HG02759 (cell line): ENCODE measurements at regions not wholly inside any gene's neighbourhood (a gene's known extent, or its start where the extent isn't known, plus 50 kb on each side); places are given as distances from the start of the nearest gene placed in this dataset.
"Not testable (repeated sequence)": the region's sequence is repeated elsewhere in the genome, so short reads cannot be mapped to it uniquely, and the experiment has no call there.

Experiments
- ATAC-seq: cut with Tn5 transposase; IDR thresholded peaks from one replicate; pipeline ENCODE4 v1.9.1; 2021; ENCODE audit warnings: mild to moderate bottlenecking, moderate library complexity; ENCODE audit not compliant: unreplicated experiment

- ATAC-seq, result no peak
Measured at GRCh38 chr6:6861995-6862394, 245.8 kb upstream of the RREB1 start.

GRCh38 chr6:6863970-6864639, 243.7 kb upstream of the RREB1 start:
- ATAC-seq, result no peak

DNA sequence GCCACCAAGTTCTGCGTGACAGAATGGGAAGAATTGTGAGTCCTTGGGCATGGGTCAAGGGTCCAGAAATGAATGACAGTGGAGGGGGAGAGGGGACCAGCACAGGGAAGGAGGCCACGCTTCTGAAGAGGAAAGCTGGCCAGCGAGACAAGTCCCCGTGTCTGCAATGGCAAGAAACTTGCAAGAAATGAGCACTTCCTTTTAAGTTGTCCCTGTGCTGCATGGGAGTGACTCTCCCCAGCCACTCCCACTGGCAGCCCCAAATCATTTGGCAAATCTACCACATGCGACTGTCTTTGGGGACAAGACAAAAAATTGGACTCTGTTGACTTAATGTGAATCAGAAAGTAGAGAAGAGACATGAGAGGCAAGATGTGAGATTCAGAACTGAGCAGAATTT, 242.2 kb upstream of the RREB1 start:
- no peak for ATAC-seq

DNA sequence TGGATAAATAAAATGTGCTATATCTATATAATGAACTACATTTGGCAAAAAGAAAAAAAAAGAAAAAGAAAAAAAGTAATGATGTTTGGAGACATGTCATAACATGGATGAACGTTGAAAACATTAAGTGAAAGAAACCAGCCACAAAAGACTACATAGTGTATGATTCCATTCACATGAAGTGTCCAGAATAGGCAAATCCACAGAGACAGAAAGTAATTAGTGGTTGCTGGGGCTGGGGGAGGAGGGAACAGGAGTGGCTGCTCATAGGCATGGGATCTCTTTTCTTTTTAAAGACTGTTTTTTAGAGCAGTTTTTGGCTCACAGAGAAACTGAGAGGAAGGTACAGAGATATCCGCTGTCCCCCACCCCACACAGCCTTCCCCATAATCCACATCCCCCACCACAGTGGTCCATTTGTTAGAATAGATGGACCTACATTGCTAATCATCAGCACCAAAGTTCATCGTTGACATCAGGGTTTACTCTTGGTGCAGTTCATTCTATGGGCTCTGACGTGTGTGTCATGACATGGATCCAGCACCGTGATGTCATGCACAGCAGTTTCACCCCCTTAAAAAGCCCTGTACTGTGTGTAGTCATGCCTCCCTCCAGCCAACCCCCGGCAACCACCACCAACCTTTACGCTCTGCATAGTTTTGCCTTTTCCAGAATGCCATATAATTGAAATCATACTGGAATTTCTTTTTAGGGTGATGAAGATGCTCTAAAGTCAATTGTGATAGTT, 240.9 kb upstream of the RREB1 start:
- ATAC-seq, result no peak

GRCh38 chr6:6867404-6867799, 240.4 kb upstream of the RREB1 start:
- no peak for ATAC-seq

GRCh38 chr6:6869094-6869493, 238.7 kb upstream of the RREB1 start:
- no peak for ATAC-seq

- no peak for ATAC-seq
Measured at GRCh38 chr6:6870921-6871320, 236.8 kb upstream of the RREB1 start.

- ATAC-seq, result no peak
Measured at GRCh38 chr6:6872459-6873344, 235.1 kb upstream of the RREB1 start.

DNA sequence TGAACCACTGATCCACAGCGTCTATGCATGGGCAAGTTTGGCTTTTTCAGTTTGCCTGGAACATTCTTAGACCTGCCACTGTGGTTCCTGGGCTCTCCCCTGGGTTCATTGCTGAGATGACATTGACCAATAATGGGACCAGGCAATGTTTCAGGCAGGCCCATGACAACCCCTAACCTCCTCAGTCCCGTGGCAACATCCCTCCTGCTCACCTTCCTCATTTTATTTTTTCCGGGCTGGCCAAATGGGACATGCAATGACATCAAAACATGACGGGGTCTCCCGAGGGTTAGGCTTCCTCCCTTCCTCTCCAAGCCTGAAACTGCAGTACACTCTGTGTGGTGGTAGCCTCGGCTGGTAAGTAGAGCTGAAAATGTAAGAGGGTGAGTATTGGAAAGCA, 234.0 kb upstream of the RREB1 start:
- no peak for ATAC-seq

- ATAC-seq, result no peak
Measured at GRCh38 chr6:6875818-6876470, 231.8 kb upstream of the RREB1 start.

DNA sequence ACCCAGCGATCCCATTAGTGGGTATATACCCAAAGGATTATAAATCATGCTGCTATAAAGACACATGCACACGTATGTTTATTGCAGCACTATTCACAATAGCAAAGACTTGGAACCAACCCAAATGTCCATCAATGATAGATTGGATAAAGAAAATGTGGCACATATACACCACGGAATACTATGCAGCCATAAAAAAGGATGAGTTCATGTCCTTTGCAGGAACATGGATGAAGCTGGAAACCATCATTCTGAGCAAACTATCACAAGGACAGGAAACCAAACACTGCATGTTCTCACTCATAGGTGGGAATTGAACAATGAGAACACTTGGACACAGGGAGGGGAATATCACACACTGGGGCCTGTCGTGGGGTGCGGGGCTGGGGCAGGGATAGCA, 230.0 kb upstream of the RREB1 start:
- ATAC-seq, result not testable (repeated sequence)

GRCh38 chr6:6878887-6879585, 228.7 kb upstream of the RREB1 start:
- ATAC-seq, result no peak

DNA sequence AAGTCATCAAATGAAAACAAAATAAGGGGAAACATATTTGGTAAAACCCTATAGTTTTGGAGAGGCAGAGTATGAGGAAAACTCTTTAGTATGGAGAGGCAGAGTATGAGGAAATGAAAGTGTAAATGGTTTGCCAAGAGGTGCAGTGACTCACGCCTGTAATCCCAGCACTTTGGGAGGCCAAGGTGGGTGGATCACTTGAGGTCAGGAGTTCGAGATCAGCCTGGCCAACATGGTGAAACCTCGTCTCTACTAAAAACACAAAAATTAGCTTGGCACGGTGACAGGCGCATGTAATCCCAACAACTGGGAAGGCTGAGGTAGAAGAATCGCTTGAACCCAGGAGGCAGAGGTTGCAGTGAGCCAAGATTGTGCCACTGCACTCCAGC, 228.2 kb upstream of the RREB1 start:
- ATAC-seq, result not testable (repeated sequence)

- ATAC-seq, result no peak
Measured at GRCh38 chr6:6880745-6881437, 226.9 kb upstream of the RREB1 start.

DNA sequence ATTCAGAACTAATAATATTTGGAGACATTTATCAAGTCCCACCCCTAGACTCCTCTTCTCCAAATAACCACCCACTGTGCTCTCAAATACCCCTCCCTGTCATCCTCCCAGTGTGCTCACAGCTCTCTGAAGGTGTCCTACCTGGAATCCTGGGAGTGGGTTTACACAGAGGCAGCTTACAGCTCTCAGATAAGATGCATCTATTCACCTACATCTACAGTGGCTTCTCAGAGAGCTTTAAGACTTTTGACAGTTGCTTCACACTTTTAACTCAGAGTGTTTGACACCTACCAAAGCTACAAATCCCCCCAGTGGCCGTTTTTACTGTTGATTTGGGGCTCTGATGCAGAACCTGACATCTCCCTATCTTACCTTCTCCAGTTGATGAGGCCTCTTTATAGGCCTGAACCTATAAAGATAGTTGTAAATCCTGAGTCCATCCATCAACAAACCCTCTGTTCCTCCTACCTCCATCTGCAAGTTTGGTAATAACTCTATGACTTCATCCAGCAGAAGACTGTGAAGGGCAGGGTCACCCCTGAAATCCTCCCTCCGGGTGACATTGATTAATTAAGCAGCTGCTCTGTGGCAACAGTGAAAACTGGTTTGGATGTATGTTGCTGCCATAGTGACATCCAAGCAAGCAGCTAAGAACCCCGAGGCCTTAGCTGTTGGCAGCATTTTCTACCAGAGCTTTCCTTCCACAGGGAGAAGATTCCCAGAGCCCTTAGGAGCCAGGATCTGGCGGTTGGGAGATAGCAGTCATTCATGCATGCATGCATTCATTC, 226.1 kb upstream of the RREB1 start:
- ATAC-seq, result no peak

DNA sequence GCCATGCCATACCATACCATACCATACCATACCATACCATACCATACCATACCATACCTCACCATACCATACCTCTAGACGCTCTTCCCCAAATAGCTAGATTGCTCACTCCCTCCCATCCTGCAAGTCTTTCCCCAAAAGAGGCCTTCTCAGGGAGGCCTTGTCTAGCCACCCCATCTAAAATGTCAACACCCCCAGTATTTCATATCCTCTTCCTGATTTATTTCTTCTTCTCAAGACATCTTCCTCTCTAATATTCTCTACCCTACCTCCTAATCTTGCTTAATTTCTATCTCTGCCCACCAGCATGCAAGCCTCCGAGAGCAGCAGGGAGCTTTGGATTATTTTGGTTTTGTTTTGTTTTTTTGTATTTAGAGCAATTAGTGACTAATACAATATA, 225.2 kb upstream of the RREB1 start:
- ATAC-seq, result no peak

DNA sequence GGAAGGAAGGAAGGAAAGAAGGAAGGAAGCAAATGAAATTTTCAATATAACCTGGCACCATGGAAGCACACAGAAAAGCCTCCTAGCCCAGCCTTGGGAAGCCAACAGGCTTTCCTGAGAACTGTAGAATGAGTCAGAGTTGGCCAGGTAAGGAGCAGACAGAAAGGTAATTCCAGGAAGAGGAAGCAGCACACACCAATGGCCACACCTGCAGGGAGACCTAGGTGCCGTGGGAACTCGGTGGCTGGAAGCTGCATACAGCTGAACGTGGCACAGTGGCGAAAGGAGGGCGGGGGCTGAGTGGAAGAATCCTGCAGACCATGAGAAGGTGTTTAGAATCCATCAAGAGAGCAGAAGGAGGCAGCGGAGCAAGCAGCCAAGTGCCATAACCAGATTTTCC, 224.8 kb upstream of the RREB1 start:
- ATAC-seq, result no peak

DNA sequence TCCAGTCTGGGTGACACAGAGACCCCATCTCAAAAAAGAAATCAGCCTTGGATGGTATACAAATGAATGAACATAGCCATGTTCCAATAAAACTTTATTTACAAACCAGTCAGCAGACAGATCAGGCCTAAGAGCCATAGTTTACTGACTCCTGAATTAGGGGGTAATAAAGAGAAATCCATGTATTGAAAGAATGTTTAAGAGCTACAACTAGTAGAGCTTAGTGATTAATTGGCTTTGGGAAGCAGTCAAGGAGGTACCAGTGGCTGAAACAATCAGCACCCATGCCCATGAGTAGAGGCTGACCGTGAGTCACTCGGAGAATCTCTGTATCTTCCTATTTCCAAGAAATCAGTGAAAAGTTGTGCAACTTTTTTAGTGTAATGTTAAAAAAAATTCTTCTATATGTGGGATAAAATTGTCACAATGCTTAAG, 223.6 kb upstream of the RREB1 start:
- ATAC-seq, result no peak

DNA sequence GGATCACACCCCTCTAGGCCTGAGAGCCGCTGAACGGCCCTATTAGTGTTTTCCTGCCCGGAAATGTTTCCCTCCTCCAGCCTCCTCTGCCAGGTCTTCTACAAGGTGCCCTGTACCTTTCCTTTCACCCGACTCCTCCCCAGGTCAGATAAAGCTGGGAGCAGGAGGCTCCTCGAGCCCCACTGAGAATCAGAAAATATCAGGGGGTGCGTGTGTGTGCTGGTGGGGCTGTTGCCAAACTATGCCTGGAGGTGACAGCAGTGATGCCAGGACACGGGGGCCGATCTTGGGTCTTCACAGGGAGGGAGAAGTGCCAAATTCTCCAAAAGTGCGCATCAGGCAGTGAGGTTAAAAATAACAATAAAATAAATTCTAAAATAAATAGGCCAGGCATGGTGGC, 222.8 kb upstream of the RREB1 start:
- ATAC-seq, result no peak
